SH-SY5Y (cell line): ENCODE measurements at regions not wholly inside any gene's neighbourhood (a gene's known extent, or its start where the extent isn't known, plus 50 kb on each side); places are given as distances from the start of the nearest gene placed in this dataset.

Experiments
- GATA2 ChIP-seq: IDR thresholded peaks from 2 replicates; pipeline ENCODE4 v1.6.1; 2011; ENCODE audit warnings: mild to moderate bottlenecking, low read depth, low read length
- GATA3 ChIP-seq: IDR thresholded peaks from 2 replicates; pipeline ENCODE4 v1.6.1; 2011; ENCODE audit warnings: low read depth, mild to moderate bottlenecking, low read length, moderate library complexity

DNA sequence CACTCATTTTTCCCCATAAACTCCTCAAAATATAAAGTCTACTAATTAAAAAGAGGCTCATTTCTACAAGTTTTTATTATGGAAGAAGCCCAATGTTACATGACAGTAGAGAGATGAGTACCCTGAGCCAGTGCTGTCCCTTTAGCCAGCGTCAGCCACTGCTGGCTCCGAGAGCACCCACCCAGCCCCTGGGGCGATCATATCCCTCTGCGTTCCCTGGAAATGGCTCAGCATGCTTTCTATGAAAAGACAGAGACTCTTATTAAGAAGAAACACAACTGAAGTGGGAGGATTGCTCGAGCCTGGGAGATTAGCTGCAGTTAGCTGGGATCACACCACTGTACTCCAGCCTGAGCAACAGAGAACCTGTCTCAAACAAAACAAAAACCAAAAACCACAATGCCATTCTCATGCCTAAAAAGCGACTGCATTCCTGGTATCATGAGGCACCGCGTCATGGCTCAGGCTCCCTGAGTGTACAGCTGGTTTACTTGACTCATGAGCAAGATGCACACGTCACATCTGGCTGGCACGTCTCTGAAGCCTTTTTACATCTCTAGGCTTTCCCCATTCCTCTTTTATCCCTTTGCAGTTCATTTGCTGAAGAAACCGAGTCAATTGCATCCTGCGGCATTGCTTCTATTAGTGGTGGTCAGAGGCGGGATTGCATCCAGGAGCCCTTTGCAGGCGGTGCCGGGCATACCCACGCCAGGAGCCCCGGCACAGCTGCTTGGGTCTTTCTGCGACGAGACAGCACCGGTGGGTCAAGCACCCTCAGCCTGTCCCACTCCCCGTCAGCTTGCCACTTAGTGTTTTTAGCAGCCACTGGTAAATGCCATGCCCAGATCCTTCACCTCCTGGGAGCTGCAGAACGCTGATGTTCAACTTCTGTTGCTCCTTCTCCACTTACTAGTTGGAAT, 119.9 kb downstream of the CTTN start:
- no peak for TF ChIP-seq GATA2
- no peak for TF ChIP-seq GATA3
